ENCODE measurements at regions not wholly inside any gene's neighbourhood (a gene's known extent, or its start where the extent isn't known, plus 50 kb on each side); places are given as distances from the start of the nearest gene placed in this dataset.

- Histone ChIP-seq H3K36me3 (ENCODE audit: control insufficient read depth, insufficient read depth, low read length) (no peaks in the 10 kb centered on the region), H3K9me3 (ENCODE audit: control insufficient read depth, insufficient read depth, low read length) (peaks cover 6% of the 10 kb centered on the region), H3K14ac (replicated peaks; ENCODE audit: low read depth, low read length) (no peak overlapping the region), H2BK15ac (ENCODE audit: low read depth, low read length) (no peak overlapping the region), H3K23ac (ENCODE audit: low read depth, low read length) (no peak overlapping the region), H2AK9ac (replicated peaks; ENCODE audit: low read depth, low read length, poor library complexity) (no peak overlapping the region), H2BK20ac (ENCODE audit: low read depth, low read length) (no peak overlapping the region), H3K79me1 (ENCODE audit: low read depth in 1 of 2, low read length in 2 of 2) (no peaks in the 10 kb centered on the region), H2AFZ (replicated peaks; ENCODE audit: low read length, poor library complexity) (no peak overlapping the region), H4K8ac (ENCODE audit: low read depth in 2 of 2, low read length in 2 of 2) (no peak overlapping the region), H3K56ac (ENCODE audit: extremely low read depth, insufficient read depth, low read length) (no peak overlapping the region), H3K18ac (ENCODE audit: low read depth, low read length) (no peak overlapping the region), H4K5ac (ENCODE audit: low read depth, low read length) (no peak overlapping the region), H2BK120ac (ENCODE audit: low read depth, low read length) (no peak overlapping the region), H3K4me3 (ENCODE audit: insufficient read depth, low read depth, low read length) (no peak overlapping the region), H3K27me3 (ENCODE audit: control insufficient read depth, insufficient read depth, low read length) (no peaks in the 10 kb centered on the region), H3K9me1 (ENCODE audit: insufficient read depth, low read length) (no peaks in the 10 kb centered on the region), H2AK5ac (ENCODE audit: low read depth, low read length) (no peak overlapping the region), H4K20me1 (ENCODE audit: insufficient read depth, low read length) (no peaks in the 10 kb centered on the region), H3K4me2 (ENCODE audit: low read depth, low read length) (no peak overlapping the region), H4K91ac (ENCODE audit: insufficient read depth, low read depth, low read length) (no peak overlapping the region), H3K4me1 (ENCODE audit: control insufficient read depth, insufficient read depth, low read length) (no peaks in the 10 kb centered on the region), H2BK5ac (ENCODE audit: low read depth, low read length, poor library complexity, severe bottlenecking) (no peak overlapping the region), H3K4ac (ENCODE audit: low read depth, low read length) (no peak overlapping the region), H3K27ac (ENCODE audit: insufficient read depth, low read length) (no peak overlapping the region), H3K9ac (ENCODE audit: low read depth, low read length) (no peak overlapping the region)
- no peak for TF ChIP-seq FOS (IDR thresholded peaks at IDR 0.05; ENCODE audit: low read depth, low read length)
- no peak for TF ChIP-seq BHLHE40 (IDR thresholded peaks at IDR 0.05; ENCODE audit: low read depth, low read length)
- TF ChIP-seq MAFK (IDR thresholded peaks at IDR 0.05; ENCODE audit: low read depth, low read length) = no peak
- no peak for TF ChIP-seq CTCF (conservative IDR thresholded peaks at IDR 0.05; ENCODE audit: low read depth, low read length)
- TF ChIP-seq CEBPB (IDR thresholded peaks at IDR 0.05; ENCODE audit: low read depth, low read length) = no peak
- no peak for TF ChIP-seq RFX5 (IDR thresholded peaks at IDR 0.05; ENCODE audit: low read depth, low read length)
- no peak for TF ChIP-seq RAD21 (IDR thresholded peaks at IDR 0.05; ENCODE audit: low read length)
- no peak for TF ChIP-seq MAZ (IDR thresholded peaks at IDR 0.05; ENCODE audit: borderline replicate concordance, low read depth, low read length)
- no peak for TF ChIP-seq USF2 (IDR thresholded peaks at IDR 0.05; ENCODE audit: low read depth, low read length)
- TF ChIP-seq POLR2A (IDR thresholded peaks at IDR 0.05; ENCODE audit: low read depth, low read length) = no peak
- no peak for TF ChIP-seq MXI1 (IDR thresholded peaks at IDR 0.05; ENCODE audit: borderline replicate concordance, low read depth, low read length)
- no peak for TF ChIP-seq ELK1 (IDR thresholded peaks at IDR 0.05; ENCODE audit: borderline replicate concordance, low read depth, low read length)
- no peak for TF ChIP-seq CHD1 (IDR thresholded peaks at IDR 0.05; ENCODE audit: low read depth, low read length)
- TF ChIP-seq NFE2L2 (IDR thresholded peaks at IDR 0.05; ENCODE audit: low read depth, low read length) = no peak
- CTCF ChIA-PET = no interaction called here
- dilution Hi-C loops (cut with HindIII; ENCODE audit: low sequenced_read_pairs, unreplicated experiment) = no loop called here
- ATAC-seq (ENCODE audit: low read depth) = no peak
- in situ Hi-C loops (cut with MboI; ENCODE audit: low sequenced_read_pairs) = no loop called here
- no TSS peak for BruUV-seq (replicated peaks)
- intact Hi-C loops (cut with micrococcal nuclease) = no loop called here
- no peak for DNase-seq
- 80% methylated on average over 1 of the region's 4 CpGs; no CpG with 5 or more reads in 1 of the 2 experiments for WGBS, 2 experiments (ENCODE audit: extremely low coverage in 2 of 2, insufficient read length in 1 of 2)
- POLR2A ChIA-PET (ENCODE audit: unreplicated experiment) = no interaction called here
These were observed 729.0 kb downstream of the FAM181B start for GRCh38 chr11:82004537-82005213.
